ENCODE measurements at regions not wholly inside any gene's neighbourhood (a gene's known extent, or its start where the extent isn't known, plus 50 kb on each side); places are given as distances from the start of the nearest gene placed in this dataset.

DNA sequence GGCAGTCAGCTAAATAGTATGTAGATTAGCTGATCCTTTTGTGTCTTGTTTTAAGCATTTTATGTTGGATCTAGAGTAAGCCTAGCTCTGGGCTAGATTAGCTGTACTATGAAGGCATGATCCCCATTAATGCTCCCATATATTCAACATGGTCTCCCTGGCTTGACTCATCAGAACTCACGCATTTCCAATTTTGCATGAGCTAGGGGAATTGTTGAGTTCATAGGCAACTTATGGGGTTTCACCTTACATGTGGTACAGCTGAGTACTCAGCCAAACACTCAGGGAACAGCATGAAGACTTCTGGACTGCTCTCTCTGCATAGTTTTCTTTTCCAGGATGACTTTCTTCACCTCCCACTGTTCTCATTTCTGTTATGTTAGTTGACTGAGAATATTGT lies 248.2 kb downstream of the TMX3 start:
- DNase-seq (ENCODE audit: low read depth in 2 of 2), result no peak

DNA sequence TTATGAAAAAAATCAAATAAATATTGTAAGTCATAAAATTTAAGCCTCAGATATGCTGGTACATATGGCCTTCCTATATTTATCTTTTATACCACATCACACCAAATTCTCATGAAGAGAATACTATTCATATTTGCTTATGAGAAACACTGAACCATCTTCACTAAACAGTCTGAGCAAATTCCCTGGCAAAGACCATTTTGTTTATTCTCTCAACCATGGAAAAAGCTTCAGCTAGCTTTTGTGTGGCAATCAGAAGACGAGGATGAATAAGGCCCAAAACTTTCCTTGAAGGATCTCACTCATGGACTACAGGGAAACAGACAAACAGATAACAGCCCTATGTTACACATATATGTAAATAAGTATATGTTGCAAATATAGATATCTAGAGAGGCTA lies 252.1 kb downstream of the TMX3 start:
- no peak for DNase-seq (ENCODE audit: low read depth in 2 of 2)

DNA sequence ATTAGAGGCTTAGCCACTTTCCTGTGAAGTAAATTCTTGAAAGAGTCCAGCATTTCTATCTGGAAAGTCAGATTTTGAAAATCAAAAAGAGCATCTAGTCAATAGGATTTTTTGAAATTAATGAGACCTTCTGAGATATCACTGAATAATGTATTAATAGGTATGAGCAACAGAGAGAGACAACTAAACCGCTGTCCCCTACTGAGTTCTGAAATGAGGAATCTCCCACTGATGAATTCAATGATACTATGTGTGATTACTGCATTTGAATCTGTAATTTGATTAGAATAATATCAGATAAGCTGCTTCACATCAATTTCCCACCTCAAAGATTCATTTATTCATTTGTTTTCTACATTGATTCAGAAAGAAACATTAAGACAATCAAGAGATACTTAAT lies 252.8 kb downstream of the TMX3 start:
- no peak for DNase-seq (ENCODE audit: low read depth in 2 of 2)

DNA sequence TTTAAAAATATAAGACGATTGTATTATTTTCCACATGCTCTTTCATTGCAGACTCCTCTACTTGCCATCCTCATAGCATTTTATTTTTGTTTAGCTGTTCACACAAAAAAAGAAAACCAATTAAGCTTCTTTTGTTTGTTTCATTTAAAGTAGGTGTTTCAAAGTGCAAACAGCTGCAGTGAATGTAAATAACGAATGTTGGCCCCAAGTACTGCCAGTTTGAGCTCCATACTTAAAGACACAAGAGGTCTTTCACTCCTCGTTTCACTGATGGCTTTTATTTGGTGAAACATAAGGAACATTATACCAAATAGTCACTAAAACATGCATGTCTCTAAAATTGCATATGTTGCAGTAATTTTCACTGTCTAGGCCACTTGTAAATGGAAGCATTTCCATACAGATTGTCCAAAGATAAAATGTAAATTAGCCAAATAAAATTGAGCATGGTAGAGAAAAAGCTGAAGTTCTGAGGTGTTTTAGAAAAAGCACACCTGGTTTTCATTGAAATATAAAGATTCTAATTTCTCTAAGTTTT lies 253.4 kb downstream of the TMX3 start:
- DNase-seq (ENCODE audit: low read depth in 2 of 2), result no peak

DNA sequence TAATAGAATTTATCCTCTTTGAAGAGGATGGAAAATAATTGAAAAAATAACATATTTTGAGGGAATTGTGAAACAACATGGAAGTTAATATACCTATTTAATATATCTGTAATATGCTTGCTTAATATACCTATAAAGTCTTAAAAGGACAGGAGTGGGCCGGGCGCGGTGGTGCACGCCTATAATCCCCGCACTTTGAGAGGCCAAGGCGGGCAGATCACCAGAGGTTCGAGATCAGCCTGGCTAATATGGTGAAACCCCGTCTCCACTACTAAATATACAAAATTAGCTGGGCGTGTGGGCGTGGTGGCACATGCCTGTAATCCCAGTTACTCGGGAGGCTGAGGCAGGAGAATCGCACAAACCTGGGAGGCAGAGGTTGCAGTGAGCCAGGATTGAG lies 254.9 kb downstream of the TMX3 start:
- no peak for DNase-seq (ENCODE audit: low read depth in 2 of 2)

DNA sequence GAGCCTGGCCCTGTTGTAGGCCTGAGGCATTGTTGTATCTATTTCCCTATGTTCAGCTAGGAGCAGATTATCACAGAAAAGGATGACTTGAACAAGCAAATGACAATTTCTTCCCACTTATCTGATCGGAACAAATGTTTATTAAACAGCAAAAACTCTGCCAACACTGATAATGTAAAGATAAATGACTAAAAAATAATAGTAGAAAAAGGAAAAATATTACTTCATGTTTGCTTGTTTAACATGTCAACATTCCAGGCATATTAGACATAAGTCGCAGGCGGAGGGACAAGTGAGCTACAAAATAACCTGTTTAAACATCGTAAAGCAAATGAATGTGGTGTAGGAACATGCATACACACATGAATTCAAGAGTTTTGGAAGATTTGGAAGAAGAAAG lies 257.9 kb downstream of the TMX3 start:
- DNase-seq (ENCODE audit: low read depth in 2 of 2), result no peak

DNA sequence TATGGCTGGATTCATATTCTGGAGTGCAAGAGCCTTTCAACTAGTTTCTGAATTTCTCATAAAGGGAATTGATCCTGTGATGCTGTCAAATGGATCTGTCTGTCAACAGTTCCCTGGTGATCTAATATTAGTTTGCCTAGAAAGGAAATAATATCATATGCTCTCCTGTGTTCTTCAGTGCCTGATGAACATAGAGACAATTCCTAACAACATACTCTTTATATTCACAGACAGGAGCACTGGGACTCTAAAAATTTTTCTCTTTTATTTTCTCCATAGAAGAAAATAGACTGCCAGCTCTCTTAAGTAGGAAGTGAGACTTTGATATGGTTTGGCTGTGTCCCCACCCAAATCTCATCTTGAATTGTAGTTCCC lies 259.7 kb downstream of the TMX3 start:
- no peak for DNase-seq (ENCODE audit: low read depth in 2 of 2)

DNA sequence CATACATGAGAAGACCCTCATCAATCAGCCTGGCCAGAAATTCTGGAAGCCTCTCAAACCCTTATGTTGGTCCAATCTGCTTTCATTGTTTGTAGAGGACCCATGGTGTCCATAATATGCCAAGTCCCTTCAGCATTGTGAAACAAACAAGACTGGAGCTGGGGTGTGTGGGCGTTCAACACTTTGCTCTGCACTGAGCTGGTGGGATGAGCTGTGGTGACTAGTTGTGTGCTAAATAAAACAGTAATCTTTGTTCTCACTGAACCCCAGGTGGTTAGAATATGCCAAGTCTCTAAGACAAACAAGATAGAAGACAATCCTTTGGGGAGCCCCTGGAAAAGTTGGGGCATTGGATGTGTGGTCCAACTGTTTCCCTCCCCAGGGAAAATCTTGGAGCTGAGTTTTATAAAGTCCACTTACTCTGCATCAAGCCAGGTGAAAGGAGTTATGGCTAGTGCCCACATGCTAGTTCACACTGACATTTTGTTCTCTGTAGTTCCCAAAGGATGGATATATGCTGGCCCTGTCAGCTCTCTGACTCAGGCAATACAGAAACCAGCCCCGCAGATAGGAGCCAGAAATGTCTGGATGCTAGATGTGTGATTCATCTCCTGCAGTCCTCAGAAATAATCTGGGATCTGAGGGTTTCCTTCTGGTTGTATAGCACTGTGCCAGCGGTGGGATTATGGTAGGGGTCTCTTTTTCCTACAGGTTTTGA lies 260.2 kb downstream of the TMX3 start:
- no peak for DNase-seq (ENCODE audit: low read depth in 2 of 2)

DNA sequence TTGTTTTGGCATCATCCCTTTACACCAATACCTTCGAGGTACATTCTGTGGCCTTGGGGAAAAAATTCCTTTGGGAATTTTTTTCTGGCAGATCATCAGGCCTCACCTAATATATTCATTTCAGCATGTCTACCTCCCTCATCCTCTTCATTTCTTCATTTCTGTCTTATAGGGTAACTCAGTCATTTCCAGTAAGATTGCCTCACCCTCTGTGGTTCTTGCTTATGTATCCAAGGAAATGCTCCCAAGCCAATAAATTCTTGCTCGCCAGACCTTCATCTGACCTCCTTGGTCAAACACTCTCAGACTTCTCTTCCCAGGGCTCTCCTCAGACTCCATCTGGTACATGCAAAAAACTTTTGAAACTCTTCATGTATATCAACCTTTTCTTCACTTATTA lies 265.6 kb downstream of the TMX3 start:
- no peak for DNase-seq (ENCODE audit: low read depth in 2 of 2)

DNA sequence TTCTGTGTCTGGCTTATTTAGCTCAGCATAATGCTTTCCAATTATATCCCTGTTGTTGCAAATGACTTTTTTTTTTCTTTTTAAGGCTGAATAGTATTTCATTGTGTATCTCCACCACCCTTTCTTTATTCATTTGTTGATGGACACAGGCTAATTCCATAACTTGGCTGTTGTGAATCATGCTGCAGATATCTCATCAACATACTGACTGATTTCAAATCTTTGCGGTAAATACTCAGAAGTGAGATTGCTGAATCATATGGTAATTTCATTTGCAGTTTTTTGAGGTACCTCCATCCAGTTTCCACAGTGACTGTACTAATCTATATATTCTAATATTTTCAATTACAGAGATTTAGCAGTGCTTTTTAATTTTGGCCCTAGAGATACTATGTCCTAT lies 266.2 kb downstream of the TMX3 start:
- DNase-seq (ENCODE audit: low read depth in 2 of 2), result no peak

DNA sequence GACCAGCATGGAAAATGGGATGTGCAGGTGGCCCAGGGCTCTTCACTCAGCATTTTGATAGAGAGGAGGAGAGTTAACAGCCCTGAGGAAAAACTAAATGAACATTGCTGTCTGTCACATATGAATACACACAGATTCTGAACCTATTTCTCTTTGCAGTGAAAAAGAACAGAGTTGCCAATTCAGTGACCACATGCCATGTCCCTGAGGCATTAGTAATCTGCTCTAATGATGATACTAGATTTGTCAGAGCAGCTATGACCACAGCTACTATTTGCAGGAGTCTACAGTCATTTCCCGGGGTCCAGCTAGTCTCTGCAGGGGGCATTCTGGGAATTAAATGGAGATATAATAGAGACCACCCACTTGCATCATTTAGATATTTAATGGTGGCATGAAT lies 267.6 kb downstream of the TMX3 start:
- DNase-seq (ENCODE audit: low read depth in 2 of 2), result no peak

DNA sequence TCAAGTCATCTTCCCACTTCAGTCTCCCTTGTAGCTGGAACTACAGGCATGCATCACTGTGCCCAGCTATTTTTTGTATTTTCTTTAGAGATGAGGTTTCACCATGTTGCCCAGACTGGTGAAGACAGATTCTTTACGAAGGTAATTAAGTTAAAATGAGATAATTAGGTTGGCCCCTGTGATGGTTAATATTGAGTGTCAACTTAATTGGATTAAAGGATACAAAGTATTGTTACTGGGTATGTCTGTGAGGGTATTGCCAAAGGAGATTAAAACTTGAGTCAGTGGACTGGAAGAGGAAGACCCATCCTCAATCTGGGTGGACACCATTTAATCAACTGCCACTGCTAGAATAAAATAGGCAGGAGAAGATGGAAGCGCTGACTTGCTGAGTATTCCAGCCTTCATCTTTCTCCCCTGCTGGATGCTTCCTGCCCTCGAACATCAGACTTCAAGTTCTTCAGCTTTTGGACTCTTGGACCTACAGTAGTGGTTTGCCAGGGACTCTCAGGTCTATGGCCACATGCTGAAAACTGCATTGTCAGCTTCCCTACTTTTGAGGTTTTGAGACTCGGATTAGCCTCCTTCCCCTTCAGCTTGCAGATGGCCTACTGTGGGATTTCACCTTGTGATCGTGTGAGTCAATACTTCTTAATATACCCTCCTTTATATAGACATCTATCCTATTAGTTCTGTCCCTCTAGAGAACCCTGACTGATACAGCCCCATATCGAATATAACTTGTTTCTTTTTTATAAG lies 269.1 kb downstream of the TMX3 start:
- DNase-seq (ENCODE audit: low read depth in 2 of 2), result no peak

DNA sequence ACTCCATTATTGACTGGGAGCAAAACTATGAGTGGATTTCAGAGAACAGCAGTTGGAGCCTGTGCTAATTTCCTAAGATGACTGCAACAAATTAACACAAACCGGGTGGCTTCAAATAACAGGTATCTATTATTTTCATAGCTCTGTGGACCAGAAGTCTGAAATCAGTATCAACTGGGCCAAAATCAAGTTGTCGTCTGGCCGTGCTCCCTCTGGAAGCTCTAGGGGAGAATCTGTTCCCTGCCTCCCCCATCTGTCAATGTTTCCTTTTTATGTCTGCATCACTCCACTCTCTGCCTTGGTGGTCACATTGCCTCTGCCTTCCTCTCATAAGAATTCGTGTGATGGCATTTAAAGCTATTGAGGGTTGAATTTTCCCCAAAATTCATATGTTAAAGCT lies 269.8 kb downstream of the TMX3 start:
- no peak for DNase-seq (ENCODE audit: low read depth in 2 of 2)

DNA sequence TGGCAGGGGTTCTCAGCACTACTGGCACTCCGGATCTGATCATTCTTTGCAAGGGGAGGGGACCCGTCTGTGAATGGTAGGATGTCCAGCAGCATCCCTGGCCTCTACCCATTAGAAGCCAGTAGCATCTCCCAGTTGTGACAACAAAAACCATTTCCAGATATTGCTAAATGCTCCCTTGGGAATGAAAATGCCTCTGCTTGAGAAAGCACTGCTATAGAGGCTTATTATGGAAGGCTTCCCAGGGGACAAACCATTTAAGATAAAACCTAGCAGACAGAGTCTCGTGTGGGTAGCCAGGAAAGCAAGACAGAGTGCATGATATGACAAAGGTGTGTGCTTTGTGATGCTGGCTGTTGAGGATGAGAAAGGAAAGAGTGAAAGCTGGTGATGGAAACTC lies 273.7 kb downstream of the TMX3 start:
- no peak for DNase-seq (ENCODE audit: low read depth in 2 of 2)

DNA sequence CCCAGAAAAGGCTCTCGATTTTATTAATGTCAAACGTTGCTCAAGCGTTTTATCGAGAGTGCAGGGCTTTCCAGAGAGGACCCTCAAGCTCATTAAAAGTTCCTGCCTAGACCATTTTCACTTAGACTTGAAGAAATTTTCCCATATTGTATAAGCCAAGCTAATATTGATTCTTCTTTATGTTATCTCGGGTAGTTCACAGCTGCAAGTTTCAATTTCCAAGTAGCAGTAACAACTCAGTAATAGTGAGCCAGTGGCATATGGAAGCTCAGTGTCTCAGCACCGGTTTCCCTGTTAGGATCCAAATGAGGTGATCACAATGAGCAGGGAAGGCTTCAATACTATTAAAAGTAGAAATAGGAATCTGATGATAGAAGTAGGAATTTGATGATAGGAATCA lies 274.5 kb downstream of the TMX3 start:
- DNase-seq (ENCODE audit: low read depth in 2 of 2), result no peak

DNA sequence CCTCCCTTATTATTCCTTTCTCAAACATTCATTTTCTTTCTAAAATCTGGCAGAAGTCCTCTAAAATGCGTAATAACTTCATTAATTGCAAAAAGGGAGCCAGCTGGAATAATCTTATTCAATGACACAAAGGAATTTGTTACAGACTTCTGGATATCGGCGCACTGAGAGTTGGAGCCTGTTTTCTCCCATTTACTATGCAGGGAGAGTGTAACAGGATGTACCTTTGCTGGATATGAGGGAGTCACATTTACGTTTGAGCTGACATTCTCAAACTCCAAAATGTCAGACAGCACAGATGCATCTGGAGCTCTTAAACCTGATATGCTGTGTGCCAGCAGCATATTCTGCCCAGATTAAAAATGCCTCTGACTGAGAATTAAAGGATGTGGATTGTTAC lies 275.3 kb downstream of the TMX3 start:
- no peak for DNase-seq (ENCODE audit: low read depth in 2 of 2)

DNA sequence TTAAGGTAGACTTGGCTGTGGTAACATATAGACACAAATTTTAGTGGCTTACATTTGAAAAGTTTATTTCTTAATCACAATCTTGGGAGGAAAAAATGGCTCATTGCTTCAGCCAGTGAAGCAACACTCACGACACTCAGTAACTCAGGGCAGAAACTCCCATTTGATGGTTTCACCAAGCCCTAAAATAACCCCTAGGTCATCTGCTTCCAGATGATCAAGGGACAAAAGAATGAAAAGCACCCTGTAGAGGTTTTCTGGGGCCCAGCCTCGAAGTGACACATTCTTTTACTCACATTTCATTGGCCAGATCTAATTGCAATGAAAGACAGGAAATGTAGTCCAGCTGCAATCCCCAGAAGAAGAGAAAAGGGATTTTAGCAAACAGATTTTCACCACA lies 275.9 kb downstream of the TMX3 start:
- no peak for DNase-seq (ENCODE audit: low read depth in 2 of 2)

DNA sequence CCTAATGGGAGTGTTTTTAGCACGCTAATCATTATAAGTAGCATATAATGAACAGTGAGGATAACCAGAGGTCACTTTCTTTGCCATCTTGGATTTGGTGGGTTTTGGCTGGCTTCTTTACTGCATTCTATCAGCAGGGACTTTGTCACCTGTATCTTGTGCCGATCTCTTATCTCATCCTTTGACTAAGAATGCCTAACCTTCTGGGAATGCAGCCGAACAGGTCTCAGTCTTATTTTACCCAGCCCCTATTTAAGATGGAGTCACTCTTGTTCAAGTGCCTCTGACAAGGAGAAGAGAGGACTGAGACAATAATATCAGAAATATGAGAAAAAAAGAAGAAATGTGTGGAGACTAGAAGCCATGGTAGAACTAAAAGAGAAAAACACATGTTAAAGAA lies 276.4 kb downstream of the TMX3 start:
- no peak for DNase-seq (ENCODE audit: low read depth in 2 of 2)

DNA sequence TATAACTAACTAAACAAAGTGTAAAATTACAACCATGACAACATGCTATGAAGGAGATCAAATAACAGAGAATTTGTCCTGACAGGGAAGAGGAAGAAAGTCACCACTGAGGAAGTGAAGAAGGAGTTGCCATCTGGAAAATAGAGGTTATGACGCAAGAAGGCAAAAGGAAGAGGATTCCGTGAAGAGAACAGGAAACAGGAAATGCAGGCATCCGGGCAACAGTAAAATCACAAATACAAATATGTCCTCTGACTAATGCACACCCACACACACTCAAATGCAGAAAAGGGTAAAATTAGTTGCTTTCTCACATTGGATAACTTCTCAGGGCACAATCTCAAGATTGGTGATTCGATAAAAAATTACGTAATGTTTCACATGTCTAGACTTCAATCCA lies 278.4 kb downstream of the TMX3 start:
- no peak for DNase-seq (ENCODE audit: low read depth in 2 of 2)

DNA sequence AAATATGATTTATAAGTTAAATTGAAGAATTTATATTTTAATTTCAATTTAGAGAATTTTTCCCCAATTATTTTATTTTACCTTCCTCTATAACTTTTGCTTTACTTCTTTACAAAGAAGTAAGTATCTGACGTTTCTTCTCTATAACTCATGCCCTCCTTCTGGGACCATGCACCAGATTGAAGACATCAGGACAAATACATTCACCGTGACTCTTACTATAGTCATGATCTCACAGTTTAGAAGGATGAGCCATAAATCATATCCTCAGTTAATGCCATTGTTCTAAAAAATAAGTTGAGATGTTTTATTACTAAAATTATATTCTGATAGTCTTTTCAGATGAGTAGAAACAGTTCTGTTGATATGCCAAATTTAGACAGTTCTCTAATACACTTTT lies 279.3 kb downstream of the TMX3 start:
- no peak for DNase-seq (ENCODE audit: low read depth in 2 of 2)

DNA sequence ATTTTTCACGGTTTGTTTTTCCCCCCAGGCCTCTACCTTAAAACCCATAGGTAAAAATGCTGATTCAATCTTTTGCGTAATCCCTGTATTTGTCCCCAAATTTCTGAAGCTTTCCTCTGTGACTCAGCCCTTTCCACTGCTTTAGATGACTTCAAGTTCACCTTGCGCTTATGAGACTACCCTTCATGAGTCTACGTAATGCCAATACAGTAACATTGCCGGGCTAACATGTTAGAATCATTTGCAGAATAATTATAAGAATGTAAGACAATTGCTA lies 283.0 kb downstream of the TMX3 start:
- DNase-seq (ENCODE audit: low read depth in 2 of 2), result no peak

DNA sequence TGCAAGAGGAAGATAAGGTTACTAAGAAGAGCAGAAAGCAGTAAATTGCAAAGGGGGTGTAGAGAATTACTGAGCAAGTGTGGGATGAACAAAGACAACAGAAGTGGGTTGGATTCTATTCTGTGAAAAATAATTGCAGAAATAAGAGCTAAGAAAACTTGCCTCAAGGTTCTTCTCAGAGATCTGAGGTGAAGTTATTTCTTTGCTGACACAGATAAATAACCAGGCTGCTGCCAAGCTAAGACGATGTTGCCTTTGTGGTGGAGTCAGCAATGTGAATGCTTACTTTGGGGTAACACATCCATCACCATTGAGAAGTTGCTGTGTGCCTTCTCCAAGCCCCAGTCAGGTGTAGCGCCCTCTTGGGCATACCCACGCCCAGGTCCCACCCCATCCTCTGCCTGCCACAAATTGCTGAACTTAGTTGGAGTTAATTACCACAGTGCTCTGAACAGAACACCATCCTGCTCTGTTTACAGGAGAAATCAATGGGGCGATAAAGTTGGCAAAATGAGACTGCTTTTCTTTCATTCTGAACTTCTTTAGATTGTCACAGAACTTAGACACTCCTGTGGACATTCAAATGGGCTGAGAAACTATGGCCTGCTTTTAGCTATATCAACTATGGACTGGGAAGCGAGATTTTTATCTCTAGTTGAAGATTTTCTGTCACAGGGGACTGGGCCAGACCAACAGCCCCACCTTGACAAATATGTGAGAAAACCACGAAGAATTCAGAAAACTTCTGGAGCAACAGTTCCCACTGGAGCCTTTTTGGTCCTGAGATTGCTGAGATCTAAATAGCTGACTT lies 283.6 kb downstream of the TMX3 start:
- no peak for DNase-seq (ENCODE audit: low read depth in 2 of 2)

DNA sequence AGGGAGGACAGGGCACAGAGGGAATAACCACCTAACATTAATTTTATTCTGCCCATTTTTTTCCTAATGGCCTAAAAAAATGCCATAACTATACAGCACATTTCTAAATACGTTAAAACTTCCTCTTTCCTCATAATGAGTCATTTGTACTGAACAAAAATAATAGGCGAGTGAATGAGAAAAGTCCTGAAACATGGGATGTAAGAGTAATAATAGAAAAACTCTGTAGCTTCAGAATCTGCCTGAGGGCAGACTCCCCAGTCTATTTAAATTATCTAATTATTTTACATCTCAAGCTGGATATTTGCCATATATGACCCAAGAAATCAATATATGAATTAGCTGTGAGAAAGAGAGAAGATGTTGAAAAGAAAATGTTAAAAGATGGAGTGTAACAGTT lies 285.1 kb downstream of the TMX3 start:
- no peak for DNase-seq (ENCODE audit: low read depth in 2 of 2)
